IMR-90 (cell line): ENCODE measurements at regions not wholly inside any gene's neighbourhood (a gene's known extent, or its start where the extent isn't known, plus 50 kb on each side); places are given as distances from the start of the nearest gene placed in this dataset.

ENCODE experiments used
- ATAC-seq: fragments of 200-7000 bp; cut with Tn5 transposase; 2 replicates; pipeline ENCODE4 v1.9.1; 2020; ENCODE audit warnings: low read depth, mild to moderate bottlenecking, moderate library complexity
- BruUV-seq: library from RNA; stranded (reverse); fragments of 400-500 nt; replicated peaks from 2 replicates; lab custom pipeline; 2021; lab: Mats Ljungman, UMichigan
- CTCF ChIA-PET: fragments of 300-600 bp; formaldehyde crosslinking; extraction: SDS; loops from one replicate; lab custom pipeline; 2021; ENCODE audit warnings: antibody characterized with exemption; lab: Yijun Ruan, JAX
- POLR2A ChIA-PET: fragments of 300-600 bp; sonication (Branson Sonifier 250); formaldehyde crosslinking; loops from one replicate; lab custom pipeline; 2022; ENCODE audit warnings: antibody characterized with exemption; ENCODE audit not compliant: unreplicated experiment; lab: Charles Lee
- DNase-seq: peaks from one replicate; pipeline ENCODE4 v3.0.0; 2013
- H2AFZ ChIP-seq: replicated peaks from 2 replicates; pipeline ENCODE3; 2013; ENCODE audit warnings: low read length, mild to moderate bottlenecking; ENCODE audit not compliant: poor library complexity
- H2AK5ac ChIP-seq: 2 replicates; pipeline ENCODE4 v1.6.1; 2013; ENCODE audit warnings: low read depth, low read length, inconsistent platforms
- H2AK9ac ChIP-seq: replicated peaks from 2 replicates; pipeline ENCODE3; 2013; ENCODE audit warnings: mild to moderate bottlenecking, low read depth, low read length, moderate library complexity; ENCODE audit not compliant: poor library complexity
- H2BK120ac ChIP-seq: 2 replicates; pipeline ENCODE4 v1.6.1; 2013; ENCODE audit warnings: low read depth, low read length, inconsistent platforms
- H2BK15ac ChIP-seq: 3 replicates; pipeline ENCODE4 v1.6.1; 2013; ENCODE audit warnings: low read depth, low read length, inconsistent platforms
- H2BK20ac ChIP-seq: 2 replicates; pipeline ENCODE4 v1.6.1; 2013; ENCODE audit warnings: low read depth, mild to moderate bottlenecking, inconsistent platforms, low read length, moderate library complexity
- H2BK5ac ChIP-seq: 2 replicates; pipeline ENCODE4 v1.6.1; 2013; ENCODE audit warnings: mild to moderate bottlenecking, low read depth, low read length, inconsistent platforms; ENCODE audit not compliant: poor library complexity, severe bottlenecking
- H3K14ac ChIP-seq: replicated peaks from 2 replicates; pipeline ENCODE4 v1.6.1; 2013; ENCODE audit warnings: low read depth, low read length, inconsistent platforms
- H3K18ac ChIP-seq: 2 replicates; pipeline ENCODE4 v1.6.1; 2013; ENCODE audit warnings: low read depth, low read length, control low read depth
- H3K23ac ChIP-seq: 2 replicates; pipeline ENCODE4 v1.6.1; 2013; ENCODE audit warnings: low read depth, low read length, inconsistent platforms
- H3K27ac ChIP-seq: 2 replicates; pipeline ENCODE4 v1.5.1; 2013; ENCODE audit warnings: mild to moderate bottlenecking, control low read depth, low read length; ENCODE audit not compliant: insufficient read depth
- H3K27me3 ChIP-seq: 2 replicates; pipeline ENCODE4 v1.6.1; 2013; ENCODE audit warnings: low read length; ENCODE audit not compliant: control insufficient read depth, insufficient read depth
- H3K36me3 ChIP-seq: 2 replicates; pipeline ENCODE4 v1.6.1; 2013; ENCODE audit warnings: low read length, mixed read lengths; ENCODE audit not compliant: control insufficient read depth, insufficient read depth
- H3K4ac ChIP-seq: 2 replicates; pipeline ENCODE4 v1.6.1; 2013; ENCODE audit warnings: low read depth, low read length, inconsistent platforms
- H3K4me1 ChIP-seq: 2 replicates; pipeline ENCODE4 v1.6.1; 2013; ENCODE audit warnings: low read length, mixed read lengths; ENCODE audit not compliant: control insufficient read depth, insufficient read depth
- H3K4me2 ChIP-seq: 2 replicates; pipeline ENCODE4 v1.6.1; 2013; ENCODE audit warnings: low read depth, mild to moderate bottlenecking, control low read depth, low read length, moderate library complexity
- H3K4me3 ChIP-seq: 2 replicates; pipeline ENCODE4 v1.5.1; 2013; ENCODE audit warnings: low read depth, mild to moderate bottlenecking, control low read depth, low read length, moderate library complexity; ENCODE audit not compliant: insufficient read depth
- H3K56ac ChIP-seq: 2 replicates; pipeline ENCODE4 v1.6.1; 2013; ENCODE audit warnings: low read length, inconsistent platforms; ENCODE audit not compliant: insufficient read depth; ENCODE audit errors: extremely low read depth
- H3K79me1 ChIP-seq, 2 experiments: 2 replicates each; pipeline ENCODE4 v1.6.1; 2013; ENCODE audit warnings: low read length in 2 of 2, inconsistent platforms in 1 of 2, low read depth in 1 of 2
- H3K9ac ChIP-seq: 2 replicates; pipeline ENCODE4 v1.6.1; 2013; ENCODE audit warnings: low read depth, low read length, control low read depth
- H3K9me1 ChIP-seq: 2 replicates; pipeline ENCODE4 v1.6.1; 2013; ENCODE audit warnings: low read length, inconsistent platforms; ENCODE audit not compliant: insufficient read depth
- H3K9me3 ChIP-seq: 2 replicates; pipeline ENCODE4 v1.6.1; 2013; ENCODE audit warnings: low read length; ENCODE audit not compliant: control insufficient read depth, insufficient read depth
- H4K20me1 ChIP-seq: 2 replicates; pipeline ENCODE4 v1.6.1; 2013; ENCODE audit warnings: low read length, inconsistent platforms; ENCODE audit not compliant: insufficient read depth
- H4K5ac ChIP-seq: 2 replicates; pipeline ENCODE4 v1.6.1; 2013; ENCODE audit warnings: mild to moderate bottlenecking, low read depth, low read length, control low read depth
- H4K8ac ChIP-seq, 2 experiments: 2 replicates each; pipeline ENCODE4 v1.6.1; 2013; ENCODE audit warnings: low read depth in 2 of 2, low read length in 2 of 2, control low read depth in 1 of 2, inconsistent platforms in 1 of 2
- H4K91ac ChIP-seq: 2 replicates; pipeline ENCODE4 v1.6.1; 2013; ENCODE audit warnings: low read depth, low read length, inconsistent platforms; ENCODE audit not compliant: insufficient read depth
- BHLHE40 ChIP-seq: fragments of 150-350 bp; IDR thresholded peaks from 2 replicates; pipeline ENCODE4 v1.6.1; 2016; ENCODE audit warnings: mild to moderate bottlenecking, low read depth, low read length
- CEBPB ChIP-seq: IDR thresholded peaks from 2 replicates; pipeline ENCODE4 v1.6.1; 2012; ENCODE audit warnings: low read depth, low read length, improper control_type of control experiment
- CHD1 ChIP-seq: IDR thresholded peaks from 2 replicates; pipeline ENCODE4 v1.6.1; 2012; ENCODE audit warnings: low read depth, low read length, improper control_type of control experiment
- CTCF ChIP-seq: conservative IDR thresholded peaks from 2 replicates; pipeline ENCODE4 v1.5.1; 2012; ENCODE audit warnings: mild to moderate bottlenecking, low read depth, low read length, improper control_type of control experiment
- FOS ChIP-seq: fragments of 150-350 bp; IDR thresholded peaks from 2 replicates; pipeline ENCODE4 v1.6.1; 2016; ENCODE audit warnings: low read depth, low read length
- MAFK ChIP-seq: IDR thresholded peaks from 2 replicates; pipeline ENCODE4 v1.6.1; 2012; ENCODE audit warnings: low read depth, low read length, improper control_type of control experiment
- MAZ ChIP-seq: IDR thresholded peaks from 2 replicates; pipeline ENCODE4 v1.6.1; 2012; ENCODE audit warnings: low read depth, mild to moderate bottlenecking, low read length, improper control_type of control experiment, moderate library complexity, borderline replicate concordance
- MXI1 ChIP-seq: IDR thresholded peaks from 2 replicates; pipeline ENCODE4 v1.6.1; 2012; ENCODE audit warnings: low read depth, mild to moderate bottlenecking, low read length, moderate library complexity, borderline replicate concordance
- NFE2L2 ChIP-seq: fragments of 150-350 bp; IDR thresholded peaks from 2 replicates; pipeline ENCODE4 v1.6.1; 2016; ENCODE audit warnings: low read depth, mild to moderate bottlenecking, low read length
- POLR2A ChIP-seq: IDR thresholded peaks from 2 replicates; pipeline ENCODE4 v1.6.1; 2012; ENCODE audit warnings: mild to moderate bottlenecking, low read depth, low read length
- RAD21 ChIP-seq: IDR thresholded peaks from 2 replicates; pipeline ENCODE4 v1.6.1; 2012; ENCODE audit warnings: low read length, improper control_type of control experiment
- RCOR1 ChIP-seq: IDR thresholded peaks from 2 replicates; pipeline ENCODE4 v1.6.1; 2012; ENCODE audit warnings: mild to moderate bottlenecking, low read length, improper control_type of control experiment; ENCODE audit not compliant: insufficient replicate concordance
- RFX5 ChIP-seq: IDR thresholded peaks from 2 replicates; pipeline ENCODE4 v1.8.0; 2012; ENCODE audit warnings: low read depth, mild to moderate bottlenecking, low read length, moderate library complexity
- SMC3 ChIP-seq: fragments of 150-350 bp; IDR thresholded peaks from 2 replicates; pipeline ENCODE4 v1.6.1; 2016; ENCODE audit warnings: low read depth, mild to moderate bottlenecking, antibody characterized with exemption, low read length, moderate library complexity
- USF2 ChIP-seq: fragments of 150-350 bp; IDR thresholded peaks from 2 replicates; pipeline ENCODE4 v1.6.1; 2017; ENCODE audit warnings: mild to moderate bottlenecking, antibody characterized with exemption, low read length, low read depth
- WGBS, 2 experiments: methylation state at CpG; one replicate each; pipeline versions ENCODE4 v1.1.5 to v1.1.7; 2013; ENCODE audit warnings: missing lambda C conversion rate in 2 of 2; ENCODE audit not compliant: insufficient read length in 1 of 2; ENCODE audit errors: extremely low coverage in 2 of 2; 5-methylcytosine and 5-hydroxymethylcytosine counted together
- dilution Hi-C: fragments of 300-500 bp; cut with HindIII; formaldehyde crosslinking; loops from one replicate; pipeline ENCODE4 v1.14.3; 2018; ENCODE audit warnings: low sequenced_read_pairs; ENCODE audit not compliant: unreplicated experiment
- in situ Hi-C: fragments of 300-500 bp; cut with MboI; formaldehyde crosslinking; loops from 3 replicates; pipeline ENCODE4 v1.14.3; 2019; ENCODE audit warnings: low sequenced_read_pairs, inconsistent platforms, mixed read lengths
- intact Hi-C: fragments of 100-400 bp; cut with micrococcal nuclease; formaldehyde crosslinking; loops from 2 replicates; pipeline ENCODE4 v1.10.0; 2022
- TF ChIP-seq, protein P1 (sequence below): fragments of 150-350 bp; IDR thresholded peaks from 2 replicates; pipeline ENCODE4 v1.6.1; 2016; ENCODE audit warnings: low read depth, mild to moderate bottlenecking, low read length, moderate library complexity, borderline replicate concordance

DNA sequence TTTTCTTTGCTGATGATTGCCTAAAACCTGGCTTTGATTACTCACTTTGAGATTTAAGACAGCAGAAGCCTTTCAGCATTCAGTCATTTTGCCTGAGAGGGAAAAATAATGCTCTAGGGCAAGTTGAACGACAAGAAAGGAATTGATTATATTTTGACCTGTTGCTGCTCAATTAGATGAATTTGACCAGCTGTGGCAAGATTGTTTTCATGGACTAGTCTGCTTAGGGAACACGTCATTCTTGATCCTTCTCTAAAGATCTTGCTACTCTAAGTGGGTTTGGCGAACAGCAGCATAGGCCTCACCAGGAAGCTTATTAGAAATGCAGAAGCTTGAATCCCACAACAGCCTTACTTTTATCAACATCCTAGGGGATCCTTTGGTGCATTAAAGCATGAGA is 59.7 kb upstream of the PHACTR1 start:
- no peak overlapping the region for H3K4me2 ChIP-seq
- H2BK5ac ChIP-seq, result no peak overlapping the region
- TF ChIP-seq MAZ, result no peak
- TF ChIP-seq, protein P1, sequence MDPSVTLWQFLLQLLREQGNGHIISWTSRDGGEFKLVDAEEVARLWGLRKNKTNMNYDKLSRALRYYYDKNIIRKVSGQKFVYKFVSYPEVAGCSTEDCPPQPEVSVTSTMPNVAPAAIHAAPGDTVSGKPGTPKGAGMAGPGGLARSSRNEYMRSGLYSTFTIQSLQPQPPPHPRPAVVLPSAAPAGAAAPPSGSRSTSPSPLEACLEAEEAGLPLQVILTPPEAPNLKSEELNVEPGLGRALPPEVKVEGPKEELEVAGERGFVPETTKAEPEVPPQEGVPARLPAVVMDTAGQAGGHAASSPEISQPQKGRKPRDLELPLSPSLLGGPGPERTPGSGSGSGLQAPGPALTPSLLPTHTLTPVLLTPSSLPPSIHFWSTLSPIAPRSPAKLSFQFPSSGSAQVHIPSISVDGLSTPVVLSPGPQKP, result no peak
- TF ChIP-seq RAD21, result no peak
- no peak for TF ChIP-seq CEBPB
- no peak for TF ChIP-seq MAFK
- no peak for TF ChIP-seq POLR2A
- no peak for TF ChIP-seq RFX5
- TF ChIP-seq RCOR1, result no peak
- no peak for TF ChIP-seq NFE2L2
- TF ChIP-seq BHLHE40, result no peak
- TF ChIP-seq CTCF, result no peak
- no peak for TF ChIP-seq FOS
- TF ChIP-seq MXI1, result no peak
- no peak for TF ChIP-seq SMC3
- TF ChIP-seq CHD1, result no peak
- no peak for TF ChIP-seq USF2
- no peak overlapping the region for H3K56ac ChIP-seq
- H3K27me3 ChIP-seq, result no peaks in the 10 kb centered on the region
- in situ Hi-C loops, result no loop called here
- intact Hi-C loops, result no loop called here
- no peak overlapping the region for H3K23ac ChIP-seq
- H2AFZ ChIP-seq, result no peak overlapping the region
- WGBS, 2 experiments, result 29% methylated on average over 2 of the region's 3 CpGs; no CpG with 5 or more reads in 1 of the 2 experiments
- no peak overlapping the region for H3K27ac ChIP-seq
- H3K9me3 ChIP-seq, result no peaks in the 10 kb centered on the region
- no peak overlapping the region for H3K9ac ChIP-seq
- no peak overlapping the region for H3K14ac ChIP-seq
- no peak overlapping the region for H4K91ac ChIP-seq
- H2BK120ac ChIP-seq, result no peak overlapping the region
- CTCF ChIA-PET, result no interaction called here
- no peak overlapping the region for H3K4ac ChIP-seq
- dilution Hi-C loops, result no loop called here
- no peak overlapping the region for H4K5ac ChIP-seq
- no peak overlapping the region for H3K4me3 ChIP-seq
- no peak overlapping the region for H2BK20ac ChIP-seq
- ATAC-seq (no peak), DNase-seq (no peak)
- no peak overlapping the region for H3K18ac ChIP-seq
- no peaks in the 10 kb centered on the region for H4K20me1 ChIP-seq
- no peaks in the 10 kb centered on the region for H3K36me3 ChIP-seq
- POLR2A ChIA-PET, result no interaction called here
- no peak overlapping the region for H4K8ac ChIP-seq
- BruUV-seq, result no TSS peak
- no peak overlapping the region for H2AK5ac ChIP-seq
- H3K4me1 ChIP-seq, result no peaks in the 10 kb centered on the region
- H2AK9ac ChIP-seq, result no peak overlapping the region
- no peak overlapping the region for H2BK15ac ChIP-seq
- H3K9me1 ChIP-seq, result no peaks in the 10 kb centered on the region; the same call in 1 of the 2 replicates
- H3K79me1 ChIP-seq, result no peaks in the 10 kb centered on the region
